ENCODE measurements at regions not wholly inside any gene's neighbourhood (a gene's known extent, or its start where the extent isn't known, plus 50 kb on each side); places are given as distances from the start of the nearest gene placed in this dataset.
"Not testable (repeated sequence)": the region's sequence is repeated elsewhere in the genome, so short reads cannot be mapped to it uniquely, and the experiment has no call there.

GRCh38 chr4:62618042-62618441, 1417.9 kb downstream of the ADGRL3 start:
- TF ChIP-seq TAF1 (IDR thresholded peaks at IDR 0.05; ENCODE audit: borderline replicate concordance, low read depth, low read length) (no peak), POLR2A (IDR thresholded peaks at IDR 0.05; ENCODE audit: low read depth, low read length) (no peak), POLR2AphosphoS5 (IDR thresholded peaks at IDR 0.05; ENCODE audit: low read depth, low read length) (no peak)
- no peak for FAIRE-seq
- DNase-seq (ENCODE audit: insufficient read length) = no peak

- DNase-seq (ENCODE audit: insufficient read length) (no peak), FAIRE-seq (no peak)
Observed at GRCh38 chr4:62601737-62602136, 1401.6 kb downstream of the ADGRL3 start.

GRCh38 chr4:62595265-62595664, 1395.1 kb downstream of the ADGRL3 start:
- not testable (repeated sequence) for DNase-seq (ENCODE audit: insufficient read length); FAIRE-seq

More at GRCh38 chr4:62601737-62602136, 1401.6 kb downstream of the ADGRL3 start:
- no peak for TF ChIP-seq POLR2AphosphoS5 (IDR thresholded peaks at IDR 0.05; ENCODE audit: low read depth, low read length)
- TF ChIP-seq POLR2A (IDR thresholded peaks at IDR 0.05; ENCODE audit: low read depth, low read length) = no peak
- TF ChIP-seq TAF1 (IDR thresholded peaks at IDR 0.05; ENCODE audit: borderline replicate concordance, low read depth, low read length) = no peak

- DNase-seq (ENCODE audit: insufficient read length) (no peak), FAIRE-seq (no peak)
- TF ChIP-seq POLR2AphosphoS5 (IDR thresholded peaks at IDR 0.05; ENCODE audit: low read depth, low read length) = no peak
Observed at GRCh38 chr4:62591756-62592155, 1391.6 kb downstream of the ADGRL3 start.

- TF ChIP-seq POLR2AphosphoS5 (IDR thresholded peaks at IDR 0.05; ENCODE audit: low read depth, low read length) = no peak
- no peak for TF ChIP-seq TAF1 (IDR thresholded peaks at IDR 0.05; ENCODE audit: borderline replicate concordance, low read depth, low read length)
- TF ChIP-seq POLR2A (IDR thresholded peaks at IDR 0.05; ENCODE audit: low read depth, low read length) = no peak
- FAIRE-seq (no peak), DNase-seq (ENCODE audit: insufficient read length) (no peak)
Observed at GRCh38 chr4:62588671-62589070, 1388.5 kb downstream of the ADGRL3 start.

- DNase-seq (ENCODE audit: insufficient read length) = no peak
- FAIRE-seq = no peak
- TF ChIP-seq POLR2A (IDR thresholded peaks at IDR 0.05; ENCODE audit: low read depth, low read length) (no peak), POLR2AphosphoS5 (IDR thresholded peaks at IDR 0.05; ENCODE audit: low read depth, low read length) (no peak)
Observed at GRCh38 chr4:62571494-62571893, 1371.4 kb downstream of the ADGRL3 start.

DNA sequence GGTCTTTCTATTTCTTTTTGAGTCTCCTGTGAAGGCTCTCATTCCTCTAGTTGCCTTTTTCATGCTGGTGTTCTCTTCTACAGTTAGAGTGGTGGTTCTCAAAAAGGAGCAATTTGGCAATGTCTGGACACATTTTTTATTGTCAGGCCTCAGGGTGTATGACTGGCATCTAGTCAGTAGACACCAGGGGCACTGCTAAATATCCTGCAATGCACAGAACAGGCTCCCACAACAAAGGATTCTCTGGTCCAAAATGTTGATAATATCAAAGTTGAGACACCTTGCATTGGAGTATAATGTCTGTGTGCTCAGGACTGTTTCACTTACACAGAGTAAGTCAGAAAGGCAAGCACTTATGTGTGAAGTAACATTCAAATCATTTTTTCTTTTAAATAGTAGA, 1360.7 kb downstream of the ADGRL3 start:
- TF ChIP-seq POLR2AphosphoS5 (IDR thresholded peaks at IDR 0.05; ENCODE audit: low read depth, low read length) (no peak), TAF1 (IDR thresholded peaks at IDR 0.05; ENCODE audit: borderline replicate concordance, low read depth, low read length) (no peak), POLR2A (IDR thresholded peaks at IDR 0.05; ENCODE audit: low read depth, low read length) (no peak)
- no peak for DNase-seq (ENCODE audit: insufficient read length)
- no peak for FAIRE-seq

- no peak for TF ChIP-seq POLR2A (IDR thresholded peaks at IDR 0.05; ENCODE audit: low read depth, low read length)
- no peak for TF ChIP-seq TAF1 (IDR thresholded peaks at IDR 0.05; ENCODE audit: borderline replicate concordance, low read depth, low read length)
- TF ChIP-seq POLR2AphosphoS5 (IDR thresholded peaks at IDR 0.05; ENCODE audit: low read depth, low read length) = no peak
- FAIRE-seq (no peak), DNase-seq (ENCODE audit: insufficient read length) (no peak)
Observed at GRCh38 chr4:62550121-62550520, 1350.0 kb downstream of the ADGRL3 start.

GRCh38 chr4:62549601-62550000, 1349.5 kb downstream of the ADGRL3 start:
- no peak for TF ChIP-seq TAF1 (IDR thresholded peaks at IDR 0.05; ENCODE audit: borderline replicate concordance, low read depth, low read length)
- no peak for TF ChIP-seq POLR2AphosphoS5 (IDR thresholded peaks at IDR 0.05; ENCODE audit: low read depth, low read length)
- TF ChIP-seq POLR2A (IDR thresholded peaks at IDR 0.05; ENCODE audit: low read depth, low read length) = no peak
- DNase-seq (ENCODE audit: insufficient read length) (no peak), FAIRE-seq (no peak)

DNA sequence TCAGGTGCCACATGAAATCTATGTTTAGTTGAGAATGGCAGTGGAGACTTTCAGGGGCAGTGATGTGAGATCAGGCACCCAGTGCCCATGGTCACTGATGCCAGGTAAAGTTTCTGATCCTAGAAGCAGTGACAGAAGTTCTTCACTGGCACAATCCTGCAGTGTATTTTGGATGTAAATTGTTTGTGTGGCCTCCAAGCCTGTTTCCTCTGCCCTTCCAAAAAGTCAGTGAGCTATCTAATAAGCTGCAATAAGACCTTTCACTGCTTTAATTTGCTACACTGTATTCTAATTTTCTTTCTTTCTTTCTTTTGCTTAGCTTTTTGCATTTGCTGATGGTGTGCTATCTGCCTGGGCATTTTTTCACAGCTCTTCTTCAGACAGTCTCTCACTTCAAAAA, 1348.6 kb downstream of the ADGRL3 start:
- DNase-seq (ENCODE audit: insufficient read length) (no peak), FAIRE-seq (no peak)
- TF ChIP-seq TAF1 (IDR thresholded peaks at IDR 0.05; ENCODE audit: borderline replicate concordance, low read depth, low read length) = no peak

GRCh38 chr4:62548108-62548524, 1348.0 kb downstream of the ADGRL3 start:
- FAIRE-seq = no peak

GRCh38 chr4:62544428-62544827, 1344.3 kb downstream of the ADGRL3 start:
- DNase-seq (ENCODE audit: insufficient read length) (no peak), FAIRE-seq (no peak)
- no peak for TF ChIP-seq TAF1 (IDR thresholded peaks at IDR 0.05; ENCODE audit: borderline replicate concordance, low read depth, low read length)
- no peak for TF ChIP-seq POLR2A (IDR thresholded peaks at IDR 0.05; ENCODE audit: low read depth, low read length)
- TF ChIP-seq POLR2AphosphoS5 (IDR thresholded peaks at IDR 0.05; ENCODE audit: low read depth, low read length) = no peak

More at GRCh38 chr4:62548108-62548524, 1348.0 kb downstream of the ADGRL3 start:
- TF ChIP-seq POLR2A (IDR thresholded peaks at IDR 0.05; ENCODE audit: low read depth, low read length) (no peak), POLR2AphosphoS5 (IDR thresholded peaks at IDR 0.05; ENCODE audit: low read depth, low read length) (no peak), TAF1 (IDR thresholded peaks at IDR 0.05; ENCODE audit: borderline replicate concordance, low read depth, low read length) (no peak)
- DNase-seq (ENCODE audit: insufficient read length) = no peak

- FAIRE-seq = no peak
- DNase-seq (ENCODE audit: insufficient read length) = no peak
- TF ChIP-seq TAF1 (IDR thresholded peaks at IDR 0.05; ENCODE audit: borderline replicate concordance, low read depth, low read length) (no peak), POLR2A (IDR thresholded peaks at IDR 0.05; ENCODE audit: low read depth, low read length) (no peak), POLR2AphosphoS5 (IDR thresholded peaks at IDR 0.05; ENCODE audit: low read depth, low read length) (no peak)
Observed at GRCh38 chr4:62543002-62543401, 1342.9 kb downstream of the ADGRL3 start.
